NCI-H1105 treated with DMSO at 0.1 percent for 48 hours (cell line): ENCODE measurements at regions not wholly inside any gene's neighbourhood (a gene's known extent, or its start where the extent isn't known, plus 50 kb on each side); places are given as distances from the start of the nearest gene placed in this dataset.
"Not testable (repeated sequence)": the region's sequence is repeated elsewhere in the genome, so short reads cannot be mapped to it uniquely, and the experiment has no call there.

Source experiments
- DNase-seq: peaks from one replicate; lab custom pipeline; 2025; lab: John Stamatoyannopoulos, UW

GRCh38 chr10:113470372-113471240 lies 82.2 kb upstream of the HABP2 start:
- DNase-seq = no peak

DNA sequence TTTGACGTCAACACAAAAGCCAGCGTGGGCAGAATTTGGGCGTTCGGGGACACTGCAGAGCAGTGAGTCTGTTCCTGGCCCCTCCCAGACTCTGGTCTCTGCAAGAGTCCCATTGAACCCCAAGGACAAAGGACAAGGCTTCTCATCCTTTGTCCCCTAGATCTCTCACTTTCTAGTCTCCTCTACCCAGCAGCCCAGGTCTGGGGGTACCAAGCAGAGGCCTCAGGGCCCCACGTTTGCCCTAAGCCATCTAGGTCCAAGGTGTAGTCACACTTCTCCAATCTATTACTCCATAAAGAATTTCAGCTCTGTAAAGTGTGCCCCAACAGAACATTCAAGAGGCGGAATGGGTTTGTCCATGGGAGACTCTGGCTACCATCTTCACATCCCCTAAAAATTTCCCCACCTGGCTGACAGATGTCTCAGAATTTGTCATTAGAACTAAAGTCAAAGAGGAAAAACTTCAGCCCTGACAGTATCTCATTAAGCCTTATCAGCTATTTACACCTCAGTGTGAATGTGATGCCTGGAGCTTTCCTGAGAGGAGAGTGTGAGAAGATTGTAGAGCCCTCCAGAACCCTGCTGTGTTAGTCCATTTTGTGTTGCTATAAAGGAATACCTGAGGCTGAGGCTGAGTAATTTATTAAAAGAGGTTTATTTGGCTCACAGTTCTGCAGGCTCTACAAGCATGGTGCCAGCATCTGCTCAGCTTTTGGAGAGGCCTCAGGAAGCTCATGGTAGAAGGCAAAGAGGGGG lies 81.4 kb upstream of the HABP2 start:
- no peak for DNase-seq

GRCh38 chr10:113473011-113473410 lies 79.8 kb upstream of the HABP2 start:
- no peak for DNase-seq

GRCh38 chr10:113473851-113474250 lies 79.0 kb upstream of the HABP2 start:
- no peak for DNase-seq

GRCh38 chr10:113474752-113475151 lies 78.1 kb upstream of the HABP2 start:
- no peak for DNase-seq

DNA sequence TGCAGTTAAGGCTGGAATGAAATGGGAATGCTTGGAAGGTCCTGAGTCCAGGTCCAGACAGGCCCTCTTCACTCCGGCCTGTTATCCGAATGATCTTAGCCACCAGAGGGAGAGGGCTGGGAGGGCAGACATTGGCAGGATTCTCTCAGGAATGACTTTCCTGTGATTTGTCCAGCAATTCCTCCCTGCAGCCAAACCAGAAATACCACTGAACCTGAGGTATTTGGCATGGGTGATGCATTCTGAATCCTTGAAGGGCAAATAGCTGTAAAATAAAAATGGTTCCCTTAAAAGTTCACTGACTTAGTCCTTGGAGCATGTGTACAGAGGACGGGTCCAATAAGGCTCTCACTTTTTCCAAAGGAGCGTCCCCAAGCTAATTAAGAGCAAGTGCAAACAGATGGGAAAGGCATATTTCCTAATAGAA lies 77.5 kb upstream of the HABP2 start:
- no peak for DNase-seq

DNA sequence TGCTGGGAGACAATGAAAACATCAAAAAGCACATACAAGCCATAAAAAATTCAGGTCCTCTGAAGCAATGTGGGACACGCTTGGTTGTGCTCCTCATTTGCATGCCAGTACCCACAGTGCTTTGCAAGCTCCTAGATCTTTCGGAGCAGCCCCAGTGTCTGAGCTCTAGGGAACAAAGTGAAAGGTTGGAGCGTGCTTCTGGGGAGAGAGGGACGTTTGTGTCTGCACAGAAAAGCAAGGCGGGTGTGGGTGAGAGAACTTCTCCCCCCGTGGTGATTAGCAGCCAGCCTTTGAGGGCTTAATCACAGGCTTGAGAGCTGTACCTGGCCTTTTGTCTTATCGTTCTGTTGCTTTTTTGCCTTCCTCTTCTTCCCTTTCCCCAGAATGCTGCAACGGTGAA lies 76.7 kb upstream of the HABP2 start:
- DNase-seq = no peak

- no peak for DNase-seq
Observed at GRCh38 chr10:113476673-113477072, 76.2 kb upstream of the HABP2 start.

DNA sequence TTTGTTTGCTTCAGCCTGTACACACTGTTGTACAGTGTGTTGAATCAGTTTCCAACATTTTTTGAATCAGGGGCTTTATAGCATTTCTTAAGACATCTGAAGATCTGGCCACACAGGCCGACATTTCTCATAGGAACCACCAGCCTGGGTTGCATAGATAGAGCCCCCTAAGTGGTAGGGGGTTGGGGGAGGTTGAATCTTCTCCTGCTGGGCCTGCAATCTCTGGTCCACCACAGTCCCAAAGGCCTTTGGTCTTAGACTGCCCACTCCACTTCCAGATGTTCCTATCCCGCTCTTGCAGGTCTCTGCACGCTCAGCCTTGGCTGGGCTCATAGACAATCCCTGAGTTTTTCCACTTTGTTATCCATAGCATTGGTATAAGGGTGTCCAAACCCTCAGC lies 75.4 kb upstream of the HABP2 start:
- no peak for DNase-seq

DNA sequence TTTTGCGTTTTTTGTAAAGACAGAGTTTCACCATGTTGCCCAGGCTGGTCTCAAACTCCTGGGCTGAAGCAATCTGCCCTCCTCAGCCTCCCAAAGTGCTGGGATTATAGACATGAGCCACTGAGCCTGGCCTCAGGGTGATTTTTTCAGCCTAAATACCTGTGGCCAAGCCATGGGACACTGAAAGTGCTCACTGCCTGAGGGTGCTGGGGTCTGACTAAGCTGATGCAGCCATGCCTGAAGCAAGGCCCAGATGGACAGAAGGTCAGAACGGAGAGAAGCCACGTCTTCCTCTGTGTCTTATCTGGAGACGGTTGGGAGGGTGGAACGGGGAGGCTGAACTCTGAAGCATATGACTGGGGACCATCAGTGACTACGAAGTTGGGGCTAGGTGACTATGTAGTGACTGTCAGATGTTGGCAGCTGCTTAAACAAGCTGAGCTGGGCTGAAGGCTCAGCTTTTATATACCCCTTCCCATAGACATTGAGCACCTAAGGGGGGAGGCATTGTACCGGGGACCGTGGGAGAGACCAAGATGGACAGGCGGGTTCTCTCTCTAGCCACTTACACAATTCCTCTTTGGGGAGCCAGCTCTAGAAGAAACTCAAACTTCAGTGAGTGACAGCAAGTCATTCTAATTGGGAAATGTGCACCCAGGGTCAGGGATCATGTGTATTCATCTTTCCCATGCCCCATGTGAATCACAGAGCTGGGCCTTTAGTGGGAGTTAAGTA lies 73.3 kb upstream of the HABP2 start:
- no peak for DNase-seq

DNA sequence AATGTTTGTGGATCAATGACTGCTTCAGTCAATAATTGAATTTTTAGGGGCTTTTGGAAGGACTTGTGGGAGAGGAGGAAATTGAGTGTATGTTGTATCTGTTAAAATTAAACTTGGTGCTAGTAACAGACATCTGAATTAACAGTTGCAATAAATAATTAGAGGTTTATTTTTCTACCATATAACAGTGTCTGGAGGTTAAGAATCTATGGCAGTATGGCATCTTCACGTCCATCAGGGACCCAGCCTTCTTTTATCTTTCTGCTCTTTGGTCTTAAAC lies 72.8 kb upstream of the HABP2 start:
- DNase-seq = no peak

GRCh38 chr10:113480851-113481502 lies 71.9 kb upstream of the HABP2 start:
- peak; percentile 79 for DNase-seq

GRCh38 chr10:113484487-113484886 lies 68.4 kb upstream of the HABP2 start:
- DNase-seq = no peak

GRCh38 chr10:113485736-113486135 lies 67.1 kb upstream of the HABP2 start:
- DNase-seq = no peak

DNA sequence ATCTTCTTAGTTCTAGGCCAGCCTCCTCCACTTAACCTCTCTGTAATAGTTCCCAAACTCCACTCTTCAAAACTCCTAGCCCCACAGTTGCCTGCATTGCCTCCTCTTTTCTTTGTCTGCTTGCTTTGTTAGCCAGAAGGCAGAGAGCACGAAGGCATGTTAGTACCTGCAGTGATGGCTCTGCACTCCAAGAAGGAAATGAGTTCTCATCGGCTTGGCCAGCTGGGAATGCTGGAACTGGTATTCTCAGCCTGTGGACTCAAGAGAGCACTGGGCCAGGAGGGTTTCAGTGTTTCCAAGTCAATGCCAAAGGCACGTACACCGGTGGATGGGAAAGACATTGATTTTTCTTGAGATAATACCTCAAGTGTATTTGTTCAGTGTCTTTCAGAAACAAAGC lies 66.3 kb upstream of the HABP2 start:
- no peak for DNase-seq

DNA sequence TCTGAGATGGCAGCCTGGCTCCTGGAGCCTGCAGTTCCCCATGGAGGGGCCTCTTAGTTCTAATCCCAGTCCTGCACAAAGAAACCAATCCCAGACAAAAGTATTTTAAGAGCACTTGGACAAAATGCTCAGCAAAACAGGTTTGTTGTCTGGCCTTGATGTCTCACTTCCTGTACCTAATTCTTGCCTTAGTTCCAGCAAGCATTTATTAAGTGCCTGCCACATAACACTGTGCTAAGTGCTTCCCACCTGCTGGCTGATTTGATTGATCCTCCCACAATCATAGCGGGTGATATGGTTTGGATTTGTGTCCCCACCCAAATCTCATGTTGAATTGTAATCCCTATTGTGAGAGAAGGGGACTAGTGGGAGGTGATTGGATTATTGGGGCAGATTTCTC lies 65.7 kb upstream of the HABP2 start:
- DNase-seq = no peak

DNA sequence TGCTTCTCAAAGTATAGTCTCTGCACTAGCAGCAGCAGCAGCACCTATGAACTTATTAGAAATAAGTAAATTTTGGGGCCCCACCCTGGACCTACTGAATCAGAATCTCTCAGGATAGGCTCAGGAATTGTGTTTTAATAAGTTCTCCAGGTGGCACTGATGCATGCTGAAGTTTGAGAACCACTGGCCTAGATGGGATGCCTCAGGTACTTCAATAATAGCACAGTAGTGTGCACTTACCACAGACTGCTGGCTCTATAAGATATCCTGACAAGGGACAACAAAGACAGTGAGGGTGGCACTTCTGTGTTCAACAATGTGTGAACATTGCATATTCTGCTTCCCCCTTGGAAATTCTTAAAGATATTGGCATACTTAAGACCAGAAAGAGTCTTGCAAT lies 64.7 kb upstream of the HABP2 start:
- no peak for DNase-seq

DNA sequence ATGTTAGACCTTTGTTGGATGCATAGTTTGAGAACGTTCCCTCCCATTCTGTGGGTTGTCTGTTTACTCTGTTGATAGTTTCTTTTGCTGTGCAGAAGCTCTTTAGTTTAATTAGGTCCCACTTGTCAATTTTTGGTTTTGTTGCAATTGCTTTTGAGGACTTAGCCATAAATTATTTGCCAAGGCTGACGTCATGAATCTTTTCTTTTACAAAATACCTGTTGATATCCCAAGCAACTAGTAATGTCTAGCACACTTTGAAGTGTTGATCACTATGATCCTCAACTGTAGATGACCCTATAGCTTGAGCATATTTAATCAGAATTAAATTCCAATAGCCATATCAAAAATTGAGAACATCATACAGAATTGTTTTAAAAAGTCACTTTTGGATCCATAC lies 63.3 kb upstream of the HABP2 start:
- not testable (repeated sequence) for DNase-seq

GRCh38 chr10:113491967-113492565 lies 60.8 kb upstream of the HABP2 start:
- DNase-seq = no peak

DNA sequence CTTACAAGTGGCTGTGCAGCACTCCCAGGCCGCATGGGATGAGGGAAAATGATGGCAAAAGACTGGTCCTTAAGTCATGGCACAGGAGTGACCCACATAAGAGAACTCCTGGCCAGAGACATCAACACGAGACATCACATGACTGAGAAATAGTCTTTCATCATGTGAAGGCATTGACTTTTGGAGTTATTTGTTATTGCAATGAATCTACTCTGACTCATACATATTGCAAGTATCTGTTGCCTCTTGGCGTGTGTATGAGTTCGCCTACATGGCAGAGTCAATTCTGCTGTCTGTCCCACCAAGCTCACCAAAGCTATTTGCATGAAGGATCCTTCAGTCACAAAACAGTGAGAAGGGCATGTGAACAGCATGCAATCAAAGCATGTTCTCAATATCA lies 59.7 kb upstream of the HABP2 start:
- DNase-seq = no peak

- no peak for DNase-seq
Observed at GRCh38 chr10:113493882-113494301, 59.0 kb upstream of the HABP2 start.

DNA sequence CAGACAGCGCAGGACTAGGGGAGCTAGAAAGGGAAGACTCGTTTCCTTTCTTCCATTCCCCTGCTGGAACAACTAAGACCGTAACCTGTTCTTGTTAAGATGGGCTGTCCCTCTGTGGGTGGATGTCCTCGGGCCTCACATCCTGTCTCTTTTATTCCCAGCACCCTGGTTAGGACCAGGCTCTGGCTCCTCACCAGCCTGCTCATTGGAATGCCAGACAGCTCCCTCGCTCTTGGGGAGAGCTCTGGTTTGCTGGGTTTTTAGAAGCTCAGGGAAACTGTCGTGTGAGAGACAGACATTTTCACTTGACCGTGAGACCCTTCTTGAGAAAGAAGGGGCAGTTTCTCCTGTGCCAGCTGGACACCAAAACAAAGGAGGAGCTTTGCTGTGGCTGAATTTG lies 58.1 kb upstream of the HABP2 start:
- DNase-seq = no peak
